ENCODE measurements at regions not wholly inside any gene's neighbourhood (a gene's known extent, or its start where the extent isn't known, plus 50 kb on each side); places are given as distances from the start of the nearest gene placed in this dataset.

- Histone ChIP-seq H3K4me3 (ENCODE audit: extremely low read depth in 1 of 4, insufficient read depth in 2 of 4, low read depth in 3 of 4, low read length in 4 of 4) (no peak overlapping the region), H2AFZ (ENCODE audit: low read length) (0 out of 2 replicates have a peak overlapping the region, but pooled peaks have one; percentile 16), H3K27ac (ENCODE audit: low read depth, low read length) (no peak overlapping the region), H2BK15ac (ENCODE audit: low read length) (no peak overlapping the region), H3K56ac (replicated peaks; ENCODE audit: insufficient read length, low read depth, low read length) (no peak overlapping the region), H3K4me2 (ENCODE audit: insufficient read depth in 1 of 2, low read depth in 2 of 2, low read length in 2 of 2) (no peak overlapping the region), H3K23ac (ENCODE audit: insufficient read length) (no peak overlapping the region), H2BK120ac (replicated peaks; ENCODE audit: low read depth, low read length) (no peak overlapping the region), H4K8ac (ENCODE audit: extremely low read depth, insufficient read depth, low read length) (no peak overlapping the region), H4K5ac (ENCODE audit: insufficient read length, low read depth, low read length) (no peak overlapping the region), H3K4me1 (replicated peaks in 1 of 4; ENCODE audit: control insufficient read depth in 3 of 4, insufficient read depth in 4 of 4, low read length in 3 of 4) (no peaks in the 10 kb centered on the region), H3K79me2 (ENCODE audit: control insufficient read depth in 1 of 2, insufficient read depth in 2 of 2, low read length in 2 of 2) (no peaks in the 10 kb centered on the region), H3K23me2 (ENCODE audit: low read depth, low read length) (no peaks in the 10 kb centered on the region), H3K9ac (replicated peaks in 1 of 4; ENCODE audit: extremely low read depth in 1 of 4, low read depth in 3 of 4, low read length in 3 of 4) (no peak overlapping the region), H3K4ac (replicated peaks; ENCODE audit: insufficient read length, low read depth, low read length) (no peak overlapping the region), H3K18ac (ENCODE audit: extremely low read depth, low read length) (no peak overlapping the region), H3K79me1 (ENCODE audit: low read depth, low read length) (no peaks in the 10 kb centered on the region), H4K20me1 (replicated peaks in 1 of 2; ENCODE audit: control insufficient read depth in 1 of 2, insufficient read depth in 2 of 2, low read length in 2 of 2) (no peaks in the 10 kb centered on the region), H2AK5ac (ENCODE audit: low read depth, low read length) (no peak overlapping the region), H4K91ac (replicated peaks; ENCODE audit: insufficient read length, low read length) (no peak overlapping the region), H3K27me3 (replicated peaks in 1 of 4; ENCODE audit: control insufficient read depth in 3 of 4, extremely low read depth in 1 of 4, insufficient read depth in 3 of 4, low read length in 3 of 4) (no peaks in the 10 kb centered on the region), H3K9me3 (ENCODE audit: insufficient read depth in 2 of 2, low read depth in 1 of 2, low read length in 1 of 2) (no peaks in the 10 kb centered on the region), H2BK5ac (ENCODE audit: low read depth, low read length) (no peak overlapping the region), H2BK20ac (ENCODE audit: low read length) (no peak overlapping the region), H3K36me3 (ENCODE audit: control insufficient read depth in 2 of 4, insufficient read depth in 4 of 4, low read length in 3 of 4) (no peaks in the 10 kb centered on the region), H2BK12ac (ENCODE audit: low read depth, low read length) (no peak overlapping the region), H3K14ac (ENCODE audit: insufficient read length) (no peak overlapping the region)
- no peak for FAIRE-seq
- ChIA-PET POLR2A (ENCODE audit: partially characterized antibody) (no interaction called here), CTCF (ENCODE audit: partially characterized antibody) (interaction anchor here (0.6 kb wide), 1 partner anchor 218 kb away, joined by 4 read pairs; no protein-coding TSS in a partner anchor)
- WGBS, 2 experiments (ENCODE audit: extremely low coverage in 1 of 2, insufficient coverage in 1 of 2, insufficient read length in 1 of 2, insufficient replicate concordance in 2 of 2, low coverage in 1 of 2, low lambda C conversion rate in 2 of 2, missing lambda C conversion rate in 1 of 2), result 85% methylated on average over 2 of the region's 2 CpGs; no CpG with 5 or more reads in 1 of the 2 experiments
- no peak for TF ChIP-seq SRF (IDR thresholded peaks at IDR 0.05; ENCODE audit: low read depth, low read length)
- TF ChIP-seq JUN (IDR thresholded peaks at IDR 0.05; ENCODE audit: low read depth, low read length), result no peak
- no peak for TF ChIP-seq HDAC6 (IDR thresholded peaks at IDR 0.05; ENCODE audit: low read depth, low read length)
- no peak for TF ChIP-seq GABPA (IDR thresholded peaks at IDR 0.05; ENCODE audit: borderline replicate concordance, insufficient read depth, low read length)
- TF ChIP-seq, protein P1, sequence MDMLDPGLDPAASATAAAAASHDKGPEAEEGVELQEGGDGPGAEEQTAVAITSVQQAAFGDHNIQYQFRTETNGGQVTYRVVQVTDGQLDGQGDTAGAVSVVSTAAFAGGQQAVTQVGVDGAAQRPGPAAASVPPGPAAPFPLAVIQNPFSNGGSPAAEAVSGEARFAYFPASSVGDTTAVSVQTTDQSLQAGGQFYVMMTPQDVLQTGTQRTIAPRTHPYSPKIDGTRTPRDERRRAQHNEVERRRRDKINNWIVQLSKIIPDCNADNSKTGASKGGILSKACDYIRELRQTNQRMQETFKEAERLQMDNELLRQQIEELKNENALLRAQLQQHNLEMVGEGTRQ (IDR thresholded peaks at IDR 0.05; ENCODE audit: low read length), result no peak
- TF ChIP-seq EP300 (IDR thresholded peaks at IDR 0.05; ENCODE audit: borderline replicate concordance in 1 of 2, low read depth in 2 of 2, low read length in 2 of 2), result no peak
- no peak for TF ChIP-seq TAF1 (IDR thresholded peaks at IDR 0.05; ENCODE audit: low read depth, low read length)
- no peak for TF ChIP-seq NANOG (IDR thresholded peaks at IDR 0.05; ENCODE audit: insufficient read depth, low read depth, low read length, poor library complexity, severe bottlenecking)
- no peak for TF ChIP-seq SP1 (IDR thresholded peaks at IDR 0.05; ENCODE audit: low read depth, low read length)
- no peak for TF ChIP-seq RXRA (IDR thresholded peaks at IDR 0.05; ENCODE audit: insufficient read depth, low read depth, low read length)
- DNase-seq (ENCODE audit: low read depth in 1 of 2, low spot score in 2 of 2), result no peak
Measured at GRCh38 chr18:61096226-61096625, 237.0 kb upstream of the CDH20 start.

Data from H1 (cell line).